BJ (cell line): ENCODE measurements at regions not wholly inside any gene's neighbourhood (a gene's known extent, or its start where the extent isn't known, plus 50 kb on each side); places are given as distances from the start of the nearest gene placed in this dataset.

ENCODE experiments used
- CTCF ChIA-PET: fragments of 350-600 bp; formaldehyde crosslinking; extraction: SDS; loops from one replicate; lab custom pipeline; 2021; ENCODE audit warnings: antibody characterized with exemption, inconsistent platforms; lab: Yijun Ruan, JAX
- POLR2A ChIA-PET: fragments of 300-600 bp; sonication (Branson Sonifier 250); formaldehyde crosslinking; extraction: SDS; loops from one replicate; lab custom pipeline; 2021; ENCODE audit warnings: antibody characterized with exemption; lab: Charles Lee
- DNase-seq: peaks from one replicate; pipeline ENCODE4 v3.0.0-alpha.2; 2011; ENCODE audit warnings: low read depth
- H3K27me3 ChIP-seq: 2 replicates; pipeline ENCODE4 v1.6.0; 2011; ENCODE audit warnings: low read length; ENCODE audit not compliant: control insufficient read depth, insufficient read depth
- H3K36me3 ChIP-seq: 2 replicates; pipeline ENCODE4 v1.5.1; 2011; ENCODE audit warnings: low read length; ENCODE audit not compliant: control insufficient read depth, insufficient read depth
- H3K4me3 ChIP-seq: 2 replicates; pipeline ENCODE4 v1.5.1; 2011; ENCODE audit warnings: low read depth, mild to moderate bottlenecking, control low read depth, low read length
- CTCF ChIP-seq: IDR thresholded peaks from 2 replicates; pipeline ENCODE4 v1.5.1; 2011; ENCODE audit warnings: low read depth, mild to moderate bottlenecking, control low read depth, inconsistent platforms, low read length, moderate library complexity; ENCODE audit not compliant: insufficient read depth

DNA sequence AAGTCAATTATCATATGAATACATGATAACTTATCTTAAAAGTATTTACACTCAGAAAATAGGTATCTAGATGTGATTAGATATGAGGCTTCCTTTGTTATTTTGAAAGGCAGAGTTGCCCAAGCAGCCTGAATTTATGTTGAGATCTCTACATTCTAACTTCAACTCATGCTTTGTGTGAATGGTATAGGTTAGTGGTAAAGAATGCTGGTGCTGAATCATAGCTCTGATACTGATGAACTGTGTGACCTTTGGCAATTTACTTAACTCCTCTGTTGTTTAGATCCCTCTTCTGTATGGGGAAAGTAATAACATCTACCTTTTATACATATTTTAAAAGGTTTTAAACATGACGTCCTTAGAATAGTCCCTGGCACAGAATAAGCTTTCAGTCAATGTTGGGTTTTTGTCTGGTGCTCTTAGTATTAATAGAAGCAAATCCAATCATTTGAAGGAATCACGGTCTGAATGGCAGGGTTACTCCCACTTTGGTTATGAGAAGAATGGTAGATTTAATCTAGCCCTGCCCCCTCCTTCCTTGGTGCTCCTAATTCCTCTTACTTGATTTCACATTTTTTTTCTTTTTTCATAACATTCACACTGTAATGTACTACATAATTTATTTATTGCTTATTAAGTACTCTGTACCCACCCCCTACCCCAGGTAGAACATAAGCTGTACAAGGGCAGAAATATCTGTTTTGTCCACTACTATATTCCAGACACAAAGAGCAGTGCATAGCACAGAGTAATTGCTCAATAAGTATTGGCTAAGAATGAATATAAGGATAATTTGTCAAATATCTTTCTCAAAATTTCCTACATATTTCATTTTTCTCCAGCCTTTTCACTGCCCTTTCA lies 203.3 kb upstream of the KRR1 start:
- no peaks in the 10 kb centered on the region for H3K36me3 ChIP-seq
- no peak for DNase-seq
- ChIA-PET CTCF (no interaction called here), POLR2A (no interaction called here)
- no peak for TF ChIP-seq CTCF
- H3K27me3 ChIP-seq, result no peaks in the 10 kb centered on the region
- no peak overlapping the region for H3K4me3 ChIP-seq

DNA sequence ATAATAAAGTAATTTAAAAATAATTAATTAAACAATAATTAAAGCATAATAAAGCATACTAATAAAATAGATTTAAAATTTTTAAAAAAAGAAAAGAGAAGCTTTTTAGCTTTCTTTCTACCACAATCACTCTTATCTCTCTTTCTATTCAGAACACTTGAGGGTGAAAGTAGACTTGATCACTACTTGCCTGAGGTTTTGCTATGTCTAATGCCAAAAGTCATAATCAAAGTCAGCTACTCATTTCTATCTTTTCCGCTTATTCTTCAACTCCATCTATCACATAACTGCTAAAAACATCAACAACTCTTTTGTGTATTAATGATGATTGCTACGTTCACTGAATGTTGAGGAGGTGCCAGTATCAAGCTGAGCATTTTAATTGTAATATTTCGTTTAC lies 202.0 kb upstream of the KRR1 start:
- no peaks in the 10 kb centered on the region for H3K36me3 ChIP-seq
- ChIA-PET CTCF (interaction anchor here (0.6 kb wide), 1 partner anchor 15 kb away, joined by 6 read pairs; no protein-coding TSS in a partner anchor), POLR2A (no interaction called here)
- no peaks in the 10 kb centered on the region for H3K27me3 ChIP-seq
- DNase-seq, result no peak
- no peak overlapping the region for H3K4me3 ChIP-seq
- TF ChIP-seq CTCF, result no peak

GRCh38 chr12:75712223-75712622 lies 200.8 kb upstream of the KRR1 start:
- Histone ChIP-seq H3K4me3 (no peak overlapping the region), H3K27me3 (no peaks in the 10 kb centered on the region), H3K36me3 (no peaks in the 10 kb centered on the region)
- DNase-seq, result no peak
- CTCF ChIA-PET, result interaction anchor here (0.6 kb wide), 1 partner anchor 278 kb away, joined by 3 read pairs; no protein-coding TSS in a partner anchor
- POLR2A ChIA-PET, result no interaction called here
- no peak for TF ChIP-seq CTCF

GRCh38 chr12:75711271-75711670 lies 199.9 kb upstream of the KRR1 start:
- DNase-seq, result no peak
- no peaks in the 10 kb centered on the region for H3K27me3 ChIP-seq
- TF ChIP-seq CTCF, result no peak
- CTCF ChIA-PET, result interaction anchor here (1.6 kb wide), 1 partner anchor 13 kb away, joined by 5 read pairs; no protein-coding TSS in a partner anchor
- POLR2A ChIA-PET, result no interaction called here
- no peak overlapping the region for H3K4me3 ChIP-seq
- H3K36me3 ChIP-seq, result no peaks in the 10 kb centered on the region

GRCh38 chr12:75710361-75711069 lies 199.1 kb upstream of the KRR1 start:
- Histone ChIP-seq H3K36me3 (no peaks in the 10 kb centered on the region), H3K4me3 (no peak overlapping the region), H3K27me3 (no peaks in the 10 kb centered on the region)
- no peak for TF ChIP-seq CTCF
- POLR2A ChIA-PET, result no interaction called here
- DNase-seq, result no peak
- CTCF ChIA-PET, result interaction anchor here (0.6 to 1.6 kb wide), 2 partner anchors 12 to 211 kb away, joined by 3 to 5 read pairs; no protein-coding TSS in a partner anchor
